Stimulated activated CD4-positive, alpha-beta T cell treated with anti-CD3 and anti-CD28 coated beads, Interleukin-4, amount 100 ng/mL, for 4 hours (primary cell): ENCODE measurements at regions not wholly inside any gene's neighbourhood (a gene's known extent, or its start where the extent isn't known, plus 50 kb on each side); places are given as distances from the start of the nearest gene placed in this dataset.

ENCODE experiments used
- DNase-seq, 2 experiments: peaks; one replicate each; pipeline ENCODE4 v3.0.0-alpha.2; 2020

- DNase-seq = no peak
Observed at GRCh38 chr1:168875831-168876230, 146.8 kb upstream of the DPT start.

GRCh38 chr1:168876830-168877229 is 147.8 kb upstream of the DPT start:
- no peak for DNase-seq

GRCh38 chr1:168879896-168880734 is 151.1 kb upstream of the DPT start:
- DNase-seq = no peak

- no peak for DNase-seq
Observed at GRCh38 chr1:168881656-168882260, 152.8 kb upstream of the DPT start.

- DNase-seq = no peak
Observed at GRCh38 chr1:168887381-168887780, 158.4 kb upstream of the DPT start.

GRCh38 chr1:168888418-168888817 is 159.4 kb upstream of the DPT start:
- DNase-seq = no peak

- DNase-seq = no peak
Observed at GRCh38 chr1:168892931-168893330, 163.9 kb upstream of the DPT start.

GRCh38 chr1:168893359-168893801 is 164.4 kb upstream of the DPT start:
- DNase-seq = no peak

GRCh38 chr1:168894397-168894903 is 165.4 kb upstream of the DPT start:
- no peak for DNase-seq

GRCh38 chr1:168897249-168897648 is 168.2 kb upstream of the DPT start:
- DNase-seq = no peak

- DNase-seq = no peak
Observed at GRCh38 chr1:168903237-168903830, 174.3 kb upstream of the DPT start.

- no peak for DNase-seq
Observed at GRCh38 chr1:168905633-168906032, 176.6 kb upstream of the DPT start.

GRCh38 chr1:168906367-168906766 is 177.4 kb upstream of the DPT start:
- DNase-seq = no peak

- no peak for DNase-seq
Observed at GRCh38 chr1:168907053-168907452, 178.0 kb upstream of the DPT start.

GRCh38 chr1:168907786-168908348 is 178.9 kb upstream of the DPT start:
- DNase-seq = no peak

- no peak for DNase-seq
Observed at GRCh38 chr1:168910403-168910802, 181.4 kb upstream of the DPT start.

GRCh38 chr1:168911370-168911769 is 182.4 kb upstream of the DPT start:
- no peak for DNase-seq

- no peak for DNase-seq
Observed at GRCh38 chr1:168913711-168914463, 184.9 kb upstream of the DPT start.

- DNase-seq = no peak
Observed at GRCh38 chr1:168917309-168917708, 188.3 kb upstream of the DPT start.

GRCh38 chr1:168917796-168918195 is 188.7 kb upstream of the ATP1B1 start:
- no peak for DNase-seq

GRCh38 chr1:168918860-168919741 is 187.4 kb upstream of the ATP1B1 start:
- DNase-seq = no peak
